HG02938 (cell line): ENCODE measurements at regions not wholly inside any gene's neighbourhood (a gene's known extent, or its start where the extent isn't known, plus 50 kb on each side); places are given as distances from the start of the nearest gene placed in this dataset.
"Not testable (repeated sequence)": the region's sequence is repeated elsewhere in the genome, so short reads cannot be mapped to it uniquely, and the experiment has no call there.

Experiments used
- ATAC-seq: cut with Tn5 transposase; IDR thresholded peaks from one replicate; pipeline ENCODE4 v1.9.1; 2021; ENCODE audit warnings: mild to moderate bottlenecking, moderate library complexity; ENCODE audit not compliant: unreplicated experiment

DNA sequence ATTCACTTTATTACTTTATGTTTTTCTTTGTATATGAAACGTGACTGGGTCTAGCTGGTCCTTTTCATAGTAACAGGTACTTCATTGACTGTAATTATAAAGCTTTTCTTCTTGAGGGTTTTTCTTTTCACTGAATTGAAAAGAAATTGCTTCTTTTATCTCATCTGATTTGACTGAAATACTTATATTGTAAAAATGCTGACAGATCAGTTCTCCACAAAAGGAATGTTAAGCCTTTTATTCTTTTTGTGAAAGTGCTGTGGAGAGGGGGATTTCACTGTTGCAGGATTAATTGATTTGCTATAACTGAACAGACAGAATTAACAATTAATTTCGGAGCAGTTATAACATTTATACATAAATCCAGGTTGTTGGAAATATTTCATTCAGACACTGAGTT is 2043.6 kb upstream of the C9orf72 start:
- ATAC-seq: no peak

GRCh38 chr9:29625292-29625731 is 2052.0 kb upstream of the C9orf72 start:
- ATAC-seq: no peak

DNA sequence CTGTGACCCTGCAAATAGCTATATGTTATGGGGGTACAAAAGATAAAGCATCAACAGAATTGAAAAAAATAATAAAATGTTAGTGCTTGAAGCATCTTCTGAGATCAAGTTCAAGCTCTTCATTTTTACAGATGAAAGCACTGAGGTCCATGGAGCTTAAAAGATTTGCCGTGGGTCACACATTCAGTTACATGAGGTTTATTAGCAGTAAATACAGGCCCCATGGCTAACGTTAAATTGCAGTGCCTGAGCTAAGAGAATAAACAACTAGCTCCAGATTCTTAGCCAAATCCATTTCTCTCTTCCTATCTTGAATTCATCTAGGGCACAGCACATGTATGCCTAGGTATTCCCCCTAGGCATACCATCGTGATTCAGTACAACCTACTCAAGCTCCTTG is 2052.7 kb upstream of the C9orf72 start:
- ATAC-seq: no peak

- not testable (repeated sequence) for ATAC-seq
Measured at GRCh38 chr9:29628856-29629255, 2055.6 kb upstream of the C9orf72 start.

DNA sequence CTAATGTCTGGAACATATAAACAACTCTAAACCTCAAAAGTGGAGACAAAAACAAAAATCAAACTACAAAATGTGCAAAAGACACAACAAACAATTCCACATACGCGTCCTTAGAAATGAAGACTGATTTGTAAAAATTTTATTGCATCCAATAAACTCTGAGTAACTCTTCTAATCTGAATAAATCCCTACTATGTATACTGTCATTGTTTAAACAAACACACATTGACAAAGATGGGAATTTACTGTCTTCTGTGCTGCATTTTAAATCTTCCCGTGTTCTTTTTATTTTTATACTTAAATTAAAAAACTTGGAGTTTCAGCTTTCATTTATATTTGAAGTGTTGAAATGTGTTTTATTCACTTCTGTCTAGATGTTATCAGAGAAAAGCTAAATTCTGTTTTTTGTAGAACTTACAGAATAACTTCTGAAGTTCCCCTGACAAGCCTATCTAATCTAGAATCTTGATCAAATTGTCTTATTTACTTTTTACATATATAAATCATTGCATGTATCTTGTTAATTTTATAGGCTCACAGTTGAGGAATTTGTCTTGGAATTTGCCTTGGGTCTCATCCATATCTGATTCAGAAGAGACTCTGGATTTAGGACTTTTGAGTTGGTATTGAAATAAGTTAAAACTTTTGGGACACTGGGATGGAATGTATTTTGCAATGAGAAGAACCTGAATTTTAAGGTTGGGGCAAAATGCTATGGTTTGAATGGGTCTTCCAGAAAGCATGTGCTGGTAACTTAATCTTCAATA is 2064.4 kb upstream of the C9orf72 start:
- no peak for ATAC-seq

DNA sequence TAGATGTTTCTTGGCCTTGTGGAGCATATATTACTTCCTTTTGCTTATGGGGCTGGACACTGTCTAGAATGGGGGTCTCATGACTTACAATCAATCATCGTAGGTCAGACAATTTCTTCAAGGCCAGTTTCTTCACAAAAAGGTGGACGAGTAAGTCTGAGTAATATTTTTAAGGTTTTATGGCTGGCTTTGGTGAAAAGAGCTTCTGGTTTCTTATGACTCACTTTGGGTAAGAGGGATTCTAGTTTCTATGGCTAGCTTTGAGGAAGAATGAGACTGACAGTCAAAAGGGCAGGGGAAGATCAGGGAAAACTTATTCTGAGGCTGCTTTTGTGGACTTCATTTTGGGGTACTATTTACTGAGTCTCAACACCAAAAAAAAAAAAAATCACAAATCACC is 2067.2 kb upstream of the C9orf72 start:
- ATAC-seq: no peak

DNA sequence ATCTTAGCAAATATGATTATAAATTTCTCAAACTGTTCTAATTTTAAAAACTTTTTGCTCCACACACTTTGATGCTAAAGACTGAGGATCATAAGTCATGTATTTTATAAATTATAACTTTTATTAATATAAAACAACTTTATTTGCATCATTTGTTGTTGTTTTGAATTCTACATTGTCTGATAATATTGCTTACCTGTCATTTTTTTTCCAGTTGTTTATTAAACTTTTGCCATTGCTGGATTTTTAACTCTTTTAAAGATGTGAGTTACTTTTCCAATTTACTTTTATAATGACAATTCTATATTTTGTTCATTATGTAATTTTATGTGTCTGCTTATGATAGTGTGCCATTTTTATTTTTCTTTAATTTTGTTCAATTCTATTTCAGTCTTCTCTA is 2071.2 kb upstream of the C9orf72 start:
- ATAC-seq: no peak

- no peak for ATAC-seq
Measured at GRCh38 chr9:29647451-29647850, 2074.2 kb upstream of the C9orf72 start.

GRCh38 chr9:29648132-29648531 is 2074.9 kb upstream of the C9orf72 start:
- no peak for ATAC-seq

DNA sequence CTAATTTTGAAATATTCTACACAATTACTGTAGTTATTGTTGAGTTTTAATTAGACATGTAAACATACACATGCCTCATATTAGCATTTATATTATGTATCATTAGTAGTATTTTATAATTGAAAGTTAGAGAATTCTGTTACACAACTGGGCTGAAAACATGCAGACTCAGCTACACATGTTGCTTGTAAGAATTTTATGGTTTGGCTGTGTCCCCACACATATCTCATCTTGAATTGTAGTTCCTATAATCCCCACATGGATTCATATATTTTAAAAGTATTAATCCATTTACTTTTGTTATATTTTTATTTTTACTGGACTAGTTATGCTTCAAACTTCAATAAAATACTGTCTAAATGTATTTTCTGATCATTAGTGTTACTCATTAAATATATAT is 2075.3 kb upstream of the C9orf72 start:
- ATAC-seq: no peak

DNA sequence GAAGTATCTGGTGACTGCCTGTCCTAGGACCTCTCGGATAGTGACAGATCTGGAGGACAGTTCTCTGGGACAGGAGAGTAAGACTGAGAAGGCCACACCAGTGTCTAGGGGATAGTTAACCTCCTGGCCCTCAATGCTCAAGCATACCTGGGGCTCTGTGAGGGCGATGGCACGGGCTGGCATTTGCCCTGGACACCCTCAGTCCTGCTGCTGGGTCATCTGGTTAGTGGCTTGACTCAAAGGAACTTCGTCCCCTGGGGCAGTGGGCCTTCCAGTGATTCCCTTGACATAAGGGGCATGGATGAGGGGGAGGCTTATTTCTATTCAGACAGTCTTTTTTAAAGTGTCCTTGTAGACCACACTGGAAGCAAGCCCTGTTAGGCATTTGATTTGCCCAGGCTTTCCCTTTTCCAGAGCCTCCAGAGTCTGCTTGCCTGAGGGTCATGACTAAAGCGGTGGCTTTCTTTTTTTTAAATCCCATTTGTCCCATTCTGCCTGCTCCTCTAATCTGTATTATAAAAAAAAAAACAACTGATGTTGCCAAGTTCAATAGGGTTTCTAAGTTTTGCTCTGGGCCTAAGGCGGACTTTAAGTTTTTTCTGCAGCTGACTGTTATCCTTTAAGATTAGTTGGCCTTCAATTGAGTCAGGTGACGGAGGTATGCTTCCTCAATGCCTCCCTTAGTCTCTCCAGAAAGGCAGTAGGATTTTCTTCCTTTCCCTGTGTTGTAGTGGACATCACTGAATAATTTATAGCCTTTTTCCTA is 2083.5 kb upstream of the C9orf72 start:
- ATAC-seq: no peak

DNA sequence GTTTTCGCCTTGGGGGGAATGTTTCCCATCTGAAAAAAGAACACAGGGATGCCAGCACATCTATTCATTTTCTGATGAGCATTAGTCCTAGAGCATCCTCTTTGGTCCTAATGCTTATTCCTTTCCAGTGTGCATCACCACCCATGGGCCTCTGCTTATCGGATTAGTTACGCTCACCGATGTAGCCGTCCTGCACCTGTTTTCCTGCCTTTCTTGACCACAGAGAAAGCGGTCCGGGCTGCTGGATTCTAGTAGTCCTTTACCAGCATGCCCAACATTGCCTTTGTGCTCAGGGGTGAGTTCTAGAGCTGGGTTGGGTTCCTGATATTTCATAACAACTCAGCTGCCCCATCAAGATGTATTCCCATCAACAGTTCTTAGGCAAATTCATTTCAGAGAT is 2084.5 kb upstream of the C9orf72 start:
- no peak for ATAC-seq

- no peak for ATAC-seq
Measured at GRCh38 chr9:29659014-29659413, 2085.7 kb upstream of the C9orf72 start.

DNA sequence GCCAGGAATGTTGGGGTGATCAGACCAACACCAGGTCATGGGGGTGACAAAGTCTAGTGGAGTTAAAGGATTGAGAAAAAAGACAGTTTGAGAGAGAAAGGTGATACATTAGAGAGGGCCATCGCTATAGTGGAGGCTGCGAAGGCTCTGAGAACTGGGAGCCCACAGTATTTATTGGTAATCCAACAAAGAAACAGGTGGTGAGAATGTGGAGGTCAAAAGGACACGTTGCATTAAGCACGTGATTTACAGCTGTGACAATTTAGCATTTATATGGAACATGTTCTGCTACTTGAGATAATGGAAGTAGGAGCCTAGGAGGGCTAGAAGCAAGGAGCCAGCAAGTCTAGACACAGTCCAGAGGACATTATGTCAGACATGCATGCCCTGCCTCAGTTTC is 2086.5 kb upstream of the C9orf72 start:
- ATAC-seq: no peak

DNA sequence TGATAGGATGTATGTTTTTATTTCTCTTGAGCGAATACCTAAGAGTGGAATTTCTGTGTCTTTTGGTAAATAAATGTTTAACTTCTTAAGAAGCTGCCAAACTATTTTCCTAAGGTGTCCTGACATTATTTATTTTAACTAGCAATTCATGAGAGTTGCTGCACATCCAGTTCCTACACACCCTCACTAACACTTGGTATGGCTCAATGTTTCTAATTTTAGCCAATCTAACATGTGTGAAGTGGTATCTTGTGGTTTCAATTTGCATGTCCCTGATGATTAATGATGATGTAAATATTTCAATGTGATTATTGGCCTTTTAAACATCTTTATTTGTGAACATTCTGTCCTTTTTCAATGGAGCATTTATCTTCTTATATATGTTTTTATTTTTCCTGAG is 2095.5 kb upstream of the C9orf72 start:
- no peak for ATAC-seq

DNA sequence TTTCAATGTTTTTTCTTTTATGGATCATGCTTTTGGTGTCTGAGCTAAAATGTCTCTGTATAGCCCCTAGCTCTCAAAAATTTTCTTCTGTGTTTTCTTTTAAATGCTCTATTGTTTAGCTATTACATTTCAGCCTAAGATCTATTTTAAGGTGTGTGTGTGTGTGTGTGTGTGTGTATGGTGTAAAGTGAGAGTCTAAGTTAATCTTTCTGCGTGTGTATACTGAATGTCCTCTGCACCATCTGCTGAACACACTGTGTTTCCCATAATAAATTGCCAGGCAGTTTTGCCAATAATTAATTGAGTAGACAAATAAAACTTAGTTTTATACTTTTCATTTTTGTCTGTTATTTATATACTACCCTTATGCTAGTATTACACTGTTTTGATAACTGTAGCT is 2096.3 kb upstream of the C9orf72 start:
- no peak for ATAC-seq

DNA sequence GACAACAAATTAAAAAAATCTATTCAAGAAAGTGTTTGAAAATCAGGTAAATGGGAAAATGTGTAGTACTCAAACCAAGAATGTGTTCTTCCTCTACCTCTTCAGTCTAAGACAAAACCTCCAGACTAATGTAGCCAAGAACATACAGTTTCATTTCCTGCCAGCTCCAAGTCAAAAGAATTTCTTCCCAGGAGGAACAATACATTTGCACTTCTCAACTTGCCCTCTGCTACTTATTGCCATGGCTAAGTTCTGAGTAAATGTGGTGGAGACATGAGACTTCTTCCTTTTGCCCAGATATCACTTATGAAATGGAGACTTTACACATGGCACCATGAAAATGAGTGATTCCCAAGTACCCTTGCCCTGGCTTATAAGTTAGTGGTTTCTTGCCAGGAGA is 2112.2 kb upstream of the C9orf72 start:
- no peak for ATAC-seq

DNA sequence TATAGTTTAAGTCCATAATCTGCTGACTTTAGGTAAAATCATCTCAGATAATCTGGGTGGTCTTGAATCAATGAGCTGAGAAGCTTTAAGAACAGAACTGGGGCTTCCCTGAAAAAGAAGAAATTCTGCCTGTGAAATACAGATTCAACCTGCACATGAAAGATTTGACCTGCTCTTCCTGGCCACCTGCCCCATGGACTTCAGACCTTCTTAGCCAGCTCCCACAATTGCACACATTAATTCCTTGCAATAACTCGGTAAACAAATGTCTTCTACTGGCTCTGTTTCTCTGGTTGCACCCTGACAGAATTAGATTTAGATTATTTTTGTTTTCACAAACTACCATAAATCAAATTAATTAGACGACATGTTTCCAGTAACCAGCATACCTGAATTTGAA is 2117.9 kb upstream of the C9orf72 start:
- no peak for ATAC-seq

- no peak for ATAC-seq
Measured at GRCh38 chr9:29691758-29692407, 2118.6 kb upstream of the C9orf72 start.

DNA sequence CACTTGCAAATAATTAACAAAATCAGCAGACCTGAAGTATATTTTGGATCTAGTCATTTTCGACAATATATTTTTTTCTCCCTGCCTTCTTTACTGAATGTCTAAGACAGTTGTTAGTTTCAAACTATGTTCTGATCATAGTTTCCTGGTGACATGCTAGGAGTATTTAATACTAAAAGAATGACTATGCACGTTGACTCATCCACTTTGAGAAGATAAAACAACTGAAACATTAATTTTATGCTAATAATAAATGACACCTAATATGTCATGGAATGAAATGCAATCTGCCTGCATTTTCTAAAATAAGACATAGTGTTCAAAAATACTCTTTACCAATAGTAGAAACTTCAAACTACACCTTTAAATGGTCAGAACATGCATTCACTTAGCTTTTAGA is 2123.7 kb upstream of the C9orf72 start:
- ATAC-seq: no peak

DNA sequence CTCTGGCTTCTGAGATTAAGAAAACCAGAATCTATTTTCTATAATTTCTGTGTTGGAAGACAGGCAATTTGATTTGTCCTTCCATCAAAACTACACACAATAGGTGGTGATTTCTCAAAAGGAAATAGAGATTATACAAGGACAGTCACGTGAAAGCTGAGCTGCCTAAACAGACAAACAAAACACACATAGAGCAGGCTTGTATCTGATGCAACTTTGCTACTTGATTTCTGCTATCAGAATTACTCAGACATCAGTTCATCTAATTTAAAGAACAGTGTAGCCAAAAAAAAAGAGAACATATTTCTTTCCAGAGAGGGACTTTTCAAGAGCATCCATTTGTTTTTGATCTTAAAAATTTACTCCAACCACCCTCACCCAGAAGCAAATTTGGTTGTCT is 2128.3 kb upstream of the C9orf72 start:
- ATAC-seq: no peak

GRCh38 chr9:29701971-29702370 is 2128.7 kb upstream of the C9orf72 start:
- ATAC-seq: no peak
